ENCODE measurements at regions not wholly inside any gene's neighbourhood (a gene's known extent, or its start where the extent isn't known, plus 50 kb on each side); places are given as distances from the start of the nearest gene placed in this dataset.
"Not testable (repeated sequence)": the region's sequence is repeated elsewhere in the genome, so short reads cannot be mapped to it uniquely, and the experiment has no call there.

DNA sequence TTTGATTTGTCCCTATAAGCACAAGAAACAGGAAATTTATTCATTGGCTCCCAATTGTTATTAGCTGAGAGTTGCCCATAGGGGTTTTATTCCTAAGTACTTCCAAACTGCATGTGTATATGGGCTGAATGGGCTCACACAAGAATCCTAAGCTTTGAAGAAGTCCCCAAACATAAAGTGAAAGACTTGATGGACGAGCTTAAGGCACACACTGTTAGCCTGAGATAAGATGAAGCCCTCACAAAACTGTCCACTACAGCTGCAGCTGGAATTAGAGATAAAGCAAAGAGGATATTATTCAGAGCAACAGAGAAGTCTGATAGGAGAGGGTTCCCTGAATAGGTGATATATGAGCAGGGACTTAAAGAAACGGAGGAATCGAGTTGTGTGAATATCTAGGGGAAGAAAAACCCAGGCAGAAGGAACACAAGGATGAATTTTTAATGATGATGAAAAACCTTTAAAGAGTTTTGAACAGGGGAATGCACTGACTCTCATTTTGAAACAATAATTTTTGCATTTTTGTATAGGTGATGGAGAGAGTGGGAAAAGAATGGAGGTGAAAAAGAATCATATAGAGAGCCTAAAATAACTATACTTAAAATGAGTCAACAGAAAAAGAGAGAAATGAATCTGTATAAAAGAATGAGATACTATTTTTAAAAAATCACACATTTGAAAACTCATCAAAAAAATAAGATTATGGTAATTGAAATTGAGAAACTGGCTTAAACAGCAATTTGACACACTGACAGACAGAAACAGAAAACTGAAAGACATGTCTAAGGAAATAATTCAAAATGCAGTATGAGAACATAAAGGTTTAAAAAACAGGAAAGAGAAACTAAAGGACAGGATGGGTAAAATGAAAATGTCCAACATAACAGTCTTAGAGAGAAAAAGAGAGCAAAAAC lies 133.6 kb upstream of the POGK start:
- H3K27ac ChIP-seq (ENCODE audit: low read length) = no peak overlapping the region
- H3K36me3 ChIP-seq (ENCODE audit: insufficient read depth, low read depth, low read length) = no peaks in the 10 kb centered on the region
- no peak overlapping the region for H3K9ac ChIP-seq (ENCODE audit: low read depth, low read length)
- no peaks in the 10 kb centered on the region for H3K4me1 ChIP-seq (ENCODE audit: insufficient read depth, low read length)
- no peak overlapping the region for H3K4me3 ChIP-seq (ENCODE audit: low read length)
- no peaks in the 10 kb centered on the region for H3K27me3 ChIP-seq (ENCODE audit: insufficient read depth, low read length)
- no peaks in the 10 kb centered on the region for H3K9me3 ChIP-seq (ENCODE audit: insufficient read depth, low read depth, low read length)

GRCh38 chr1:166716620-166717019 lies 122.7 kb upstream of the POGK start:
- Histone ChIP-seq H3K9me3 (ENCODE audit: insufficient read depth, low read depth, low read length) (peaks cover 34% of the 10 kb centered on the region), H3K4me3 (ENCODE audit: low read length) (no peak overlapping the region), H3K27me3 (ENCODE audit: insufficient read depth, low read length) (no peaks in the 10 kb centered on the region), H3K9ac (ENCODE audit: low read depth, low read length) (no peak overlapping the region), H3K36me3 (ENCODE audit: insufficient read depth, low read depth, low read length) (no peaks in the 10 kb centered on the region), H3K27ac (ENCODE audit: low read length) (no peak overlapping the region), H3K4me1 (ENCODE audit: insufficient read depth, low read length) (no peaks in the 10 kb centered on the region)

- Histone ChIP-seq H3K36me3 (ENCODE audit: insufficient read depth, low read depth, low read length) (no peaks in the 10 kb centered on the region), H3K4me3 (ENCODE audit: low read length) (no peak overlapping the region), H3K4me1 (ENCODE audit: insufficient read depth, low read length) (no peaks in the 10 kb centered on the region), H3K27ac (ENCODE audit: low read length) (no peak overlapping the region), H3K27me3 (ENCODE audit: insufficient read depth, low read length) (no peaks in the 10 kb centered on the region), H3K9me3 (ENCODE audit: insufficient read depth, low read depth, low read length) (peaks cover 63% of the 10 kb centered on the region), H3K9ac (ENCODE audit: low read depth, low read length) (no peak overlapping the region)
Observed at GRCh38 chr1:166721145-166721544, 118.1 kb upstream of the POGK start.

GRCh38 chr1:166730299-166730888 lies 108.9 kb upstream of the POGK start:
- H3K4me1 ChIP-seq (ENCODE audit: insufficient read depth, low read length) = no peaks in the 10 kb centered on the region
- H3K27ac ChIP-seq (ENCODE audit: low read length) = no peak overlapping the region
- H3K4me3 ChIP-seq (ENCODE audit: low read length) = no peak overlapping the region
- no peaks in the 10 kb centered on the region for H3K27me3 ChIP-seq (ENCODE audit: insufficient read depth, low read length)
- no peaks in the 10 kb centered on the region for H3K36me3 ChIP-seq (ENCODE audit: insufficient read depth, low read depth, low read length)
- H3K9me3 ChIP-seq (ENCODE audit: insufficient read depth, low read depth, low read length) = peaks cover 14% of the 10 kb centered on the region; the same call in 1 of the 2 replicates
- H3K9ac ChIP-seq (ENCODE audit: low read depth, low read length) = no peak overlapping the region

- no peaks in the 10 kb centered on the region for H3K27me3 ChIP-seq (ENCODE audit: insufficient read depth, low read length)
- H3K9ac ChIP-seq (ENCODE audit: low read depth, low read length) = no peak overlapping the region
- H3K4me3 ChIP-seq (ENCODE audit: low read length) = no peak overlapping the region
- H3K36me3 ChIP-seq (ENCODE audit: insufficient read depth, low read depth, low read length) = no peaks in the 10 kb centered on the region
- H3K27ac ChIP-seq (ENCODE audit: low read length) = no peak overlapping the region
- H3K4me1 ChIP-seq (ENCODE audit: insufficient read depth, low read length) = no peaks in the 10 kb centered on the region
- H3K9me3 ChIP-seq (ENCODE audit: insufficient read depth, low read depth, low read length) = no peaks in the 10 kb centered on the region
Observed at GRCh38 chr1:166738140-166738539, 101.1 kb upstream of the POGK start.

GRCh38 chr1:166738873-166739272 lies 100.4 kb upstream of the POGK start:
- H3K9ac ChIP-seq (ENCODE audit: low read depth, low read length) = no peak overlapping the region
- no peak overlapping the region for H3K27ac ChIP-seq (ENCODE audit: low read length)
- no peaks in the 10 kb centered on the region for H3K27me3 ChIP-seq (ENCODE audit: insufficient read depth, low read length)
- H3K9me3 ChIP-seq (ENCODE audit: insufficient read depth, low read depth, low read length) = no peaks in the 10 kb centered on the region
- no peaks in the 10 kb centered on the region for H3K4me1 ChIP-seq (ENCODE audit: insufficient read depth, low read length)
- H3K4me3 ChIP-seq (ENCODE audit: low read length) = no peak overlapping the region
- H3K36me3 ChIP-seq (ENCODE audit: insufficient read depth, low read depth, low read length) = no peaks in the 10 kb centered on the region

- no peaks in the 10 kb centered on the region for H3K36me3 ChIP-seq (ENCODE audit: insufficient read depth, low read depth, low read length)
- no peak overlapping the region for H3K27ac ChIP-seq (ENCODE audit: low read length)
- peaks cover under 1% of the 10 kb centered on the region; the same call in 1 of the 2 replicates for H3K9me3 ChIP-seq (ENCODE audit: insufficient read depth, low read depth, low read length)
- H3K4me3 ChIP-seq (ENCODE audit: low read length) = no peak overlapping the region
- no peaks in the 10 kb centered on the region for H3K4me1 ChIP-seq (ENCODE audit: insufficient read depth, low read length)
- no peak overlapping the region for H3K9ac ChIP-seq (ENCODE audit: low read depth, low read length)
- no peaks in the 10 kb centered on the region for H3K27me3 ChIP-seq (ENCODE audit: insufficient read depth, low read length)
Observed at GRCh38 chr1:166740668-166741276, 98.5 kb upstream of the POGK start.

- no peak overlapping the region for H3K27ac ChIP-seq (ENCODE audit: low read length)
- H3K4me1 ChIP-seq (ENCODE audit: insufficient read depth, low read length) = no peaks in the 10 kb centered on the region
- no peaks in the 10 kb centered on the region for H3K36me3 ChIP-seq (ENCODE audit: insufficient read depth, low read depth, low read length)
- H3K9me3 ChIP-seq (ENCODE audit: insufficient read depth, low read depth, low read length) = no peaks in the 10 kb centered on the region
- no peak overlapping the region for H3K9ac ChIP-seq (ENCODE audit: low read depth, low read length)
- H3K4me3 ChIP-seq (ENCODE audit: low read length) = no peak overlapping the region
- H3K27me3 ChIP-seq (ENCODE audit: insufficient read depth, low read length) = no peaks in the 10 kb centered on the region
Observed at GRCh38 chr1:166763318-166763717, 76.0 kb upstream of the POGK start.

DNA sequence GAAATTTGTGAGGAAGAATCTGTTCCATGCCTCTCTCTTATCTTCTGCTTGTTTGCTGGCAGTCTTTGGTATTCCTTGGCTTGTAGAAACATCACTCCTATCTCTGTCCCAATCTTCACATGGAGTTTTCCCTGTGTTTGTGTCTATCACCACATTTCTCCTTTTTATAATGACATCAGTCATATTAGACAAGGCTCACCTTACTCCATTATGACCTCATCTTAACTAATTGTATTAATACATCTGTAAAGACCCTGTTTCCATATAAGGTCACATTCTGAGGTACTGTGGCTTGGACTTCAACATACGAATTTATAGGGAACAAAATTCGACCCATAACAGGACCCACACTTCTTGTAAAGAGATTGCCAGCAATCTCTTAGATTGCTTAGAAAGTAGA lies 72.3 kb upstream of the POGK start:
- Histone ChIP-seq H3K27me3 (ENCODE audit: insufficient read depth, low read length) (no peaks in the 10 kb centered on the region), H3K4me1 (ENCODE audit: insufficient read depth, low read length) (no peaks in the 10 kb centered on the region), H3K9me3 (ENCODE audit: insufficient read depth, low read depth, low read length) (no peaks in the 10 kb centered on the region; the same call in 1 of the 2 replicates), H3K4me3 (ENCODE audit: low read length) (no peak overlapping the region), H3K27ac (ENCODE audit: low read length) (no peak overlapping the region), H3K36me3 (ENCODE audit: insufficient read depth, low read depth, low read length) (no peaks in the 10 kb centered on the region), H3K9ac (ENCODE audit: low read depth, low read length) (no peak overlapping the region)

DNA sequence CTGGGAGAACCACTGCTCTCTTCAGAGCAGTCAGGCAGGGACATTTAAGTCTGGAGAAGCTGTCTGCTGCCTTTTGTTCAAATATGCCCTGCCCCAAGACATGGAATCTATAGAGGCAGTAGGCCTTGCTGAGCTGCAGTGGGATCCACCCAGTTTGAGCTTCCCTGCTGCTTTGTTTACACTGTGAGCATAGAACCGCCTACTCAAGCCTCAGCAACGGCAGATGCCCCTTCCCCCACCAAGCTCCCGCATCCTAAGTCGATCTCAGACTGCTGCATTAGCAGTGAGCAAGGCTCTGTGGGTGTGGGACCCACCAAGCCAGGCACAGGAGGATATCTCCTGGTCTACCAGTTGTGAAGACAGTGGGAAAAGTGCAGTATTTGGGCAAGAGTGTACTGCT lies 54.6 kb upstream of the POGK start:
- not testable (repeated sequence) for H3K27me3 ChIP-seq (ENCODE audit: insufficient read depth, low read length); H3K4me3 ChIP-seq (ENCODE audit: low read length)

GRCh38 chr1:166785987-166786386 lies 53.3 kb upstream of the POGK start:
- Histone ChIP-seq H3K9me3 (ENCODE audit: insufficient read depth, low read depth, low read length) (no peaks in the 10 kb centered on the region), H3K27me3 (ENCODE audit: insufficient read depth, low read length) (no peaks in the 10 kb centered on the region), H3K36me3 (ENCODE audit: insufficient read depth, low read depth, low read length) (no peaks in the 10 kb centered on the region), H3K27ac (ENCODE audit: low read length) (no peak overlapping the region), H3K4me1 (ENCODE audit: insufficient read depth, low read length) (no peaks in the 10 kb centered on the region), H3K4me3 (ENCODE audit: low read length) (no peak overlapping the region), H3K9ac (ENCODE audit: low read depth, low read length) (no peak overlapping the region)

More for the DNA sequence above, 54.6 kb upstream of the POGK start:
- not testable (repeated sequence) for H3K9ac ChIP-seq (ENCODE audit: low read depth, low read length); H3K27ac ChIP-seq (ENCODE audit: low read length); H3K9me3 ChIP-seq (ENCODE audit: insufficient read depth, low read depth, low read length); H3K36me3 ChIP-seq (ENCODE audit: insufficient read depth, low read depth, low read length); H3K4me1 ChIP-seq (ENCODE audit: insufficient read depth, low read length)

DNA sequence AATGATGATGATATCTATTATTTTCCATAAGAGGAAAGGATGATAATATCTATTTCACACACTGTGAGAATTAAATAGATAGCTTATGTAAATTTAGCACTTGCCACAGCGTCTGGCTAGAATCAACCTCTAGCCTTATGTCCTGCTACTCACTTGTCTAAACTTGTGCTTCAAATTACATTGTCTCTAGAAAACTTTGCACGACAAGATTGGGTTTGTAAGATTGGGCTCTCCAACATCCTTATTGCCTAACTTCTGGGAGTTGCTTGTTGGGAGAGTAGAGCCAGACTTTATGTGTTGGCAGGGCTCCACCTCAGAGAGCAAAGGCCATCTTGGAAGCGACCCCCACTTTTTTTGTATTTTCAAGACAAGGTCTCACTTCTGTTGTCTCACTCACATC lies 50.0 kb upstream of the POGK start:
- Histone ChIP-seq H3K4me1 (ENCODE audit: insufficient read depth, low read length) (no peaks in the 10 kb centered on the region), H3K4me3 (ENCODE audit: low read length) (no peak overlapping the region), H3K9me3 (ENCODE audit: insufficient read depth, low read depth, low read length) (no peaks in the 10 kb centered on the region), H3K36me3 (ENCODE audit: insufficient read depth, low read depth, low read length) (no peaks in the 10 kb centered on the region), H3K9ac (ENCODE audit: low read depth, low read length) (no peak overlapping the region), H3K27me3 (ENCODE audit: insufficient read depth, low read length) (no peaks in the 10 kb centered on the region), H3K27ac (ENCODE audit: low read length) (no peak overlapping the region)
